ENCODE measurements at regions not wholly inside any gene's neighbourhood (a gene's known extent, or its start where the extent isn't known, plus 50 kb on each side); places are given as distances from the start of the nearest gene placed in this dataset.

- Histone ChIP-seq H3K4ac (ENCODE audit: low read depth in 1 of 2, low read length in 2 of 2) (no peak overlapping the region), H2AK5ac (ENCODE audit: low read length, severe bottlenecking) (no peak overlapping the region), H3K27ac (ENCODE audit: low read length, poor library complexity, severe bottlenecking) (no peak overlapping the region), H3K4me3 (ENCODE audit: insufficient read depth in 1 of 2, low read depth in 1 of 2, low read length in 2 of 2) (no peak overlapping the region), H3K9me3 (ENCODE audit: control insufficient read depth, low read length) (no peaks in the 10 kb centered on the region), H3K4me2 (ENCODE audit: low read length, poor library complexity, severe bottlenecking) (no peak overlapping the region), H3K4me1 (ENCODE audit: control insufficient read depth, insufficient read depth, low read depth, low read length) (no peaks in the 10 kb centered on the region), H2BK120ac (ENCODE audit: low read depth, low read length) (no peak overlapping the region), H2BK12ac (ENCODE audit: low read length in 2 of 2) (no peak overlapping the region), H3K36me3 (ENCODE audit: control insufficient read depth in 1 of 2, insufficient read depth in 2 of 2, low read depth in 1 of 2, low read length in 2 of 2) (no peaks in the 10 kb centered on the region), H2BK15ac (ENCODE audit: low read depth, poor library complexity, severe bottlenecking) (no peak overlapping the region), H3K23ac (ENCODE audit: low read length in 2 of 2) (no peak overlapping the region), H3K9ac (ENCODE audit: low read length) (no peak overlapping the region), H2BK5ac (ENCODE audit: low read depth, low read length, poor library complexity, severe bottlenecking) (no peak overlapping the region), H4K91ac (ENCODE audit: low read length) (no peak overlapping the region), H3K79me1 (replicated peaks; ENCODE audit: low read length, poor library complexity, severe bottlenecking) (no peaks in the 10 kb centered on the region), H2AFZ (ENCODE audit: low read depth, low read length) (no peak overlapping the region), H3K18ac (ENCODE audit: low read depth in 1 of 2, low read length in 2 of 2) (no peak overlapping the region), H4K8ac (ENCODE audit: low read length) (no peak overlapping the region), H3K14ac (ENCODE audit: low read length in 2 of 2) (no peak overlapping the region), H3K27me3 (ENCODE audit: control insufficient read depth in 1 of 2, insufficient read depth in 1 of 2, low read length in 2 of 2) (peaks cover 0 to 4% of the 10 kb centered on the region in 2 experiments)
- 56% methylated on average over 2 of the region's 2 CpGs for WGBS
- DNase-seq, result no peak
Observed at GRCh38 chr14:34181338-34181737, 230.5 kb upstream of the EGLN3 start.

- Histone ChIP-seq H2BK15ac (ENCODE audit: low read depth, poor library complexity, severe bottlenecking) (no peak overlapping the region), H3K14ac (ENCODE audit: low read length in 2 of 2) (no peak overlapping the region), H4K91ac (ENCODE audit: low read length) (no peak overlapping the region), H3K9ac (ENCODE audit: low read length) (no peak overlapping the region), H3K23ac (ENCODE audit: low read length in 2 of 2) (no peak overlapping the region), H2BK12ac (ENCODE audit: low read length in 2 of 2) (no peak overlapping the region), H2AFZ (ENCODE audit: low read depth, low read length) (no peak overlapping the region), H3K18ac (ENCODE audit: low read depth in 1 of 2, low read length in 2 of 2) (no peak overlapping the region), H2BK120ac (ENCODE audit: low read depth, low read length) (no peak overlapping the region), H3K27ac (ENCODE audit: low read length, poor library complexity, severe bottlenecking) (no peak overlapping the region), H3K9me3 (ENCODE audit: control insufficient read depth, low read length) (no peaks in the 10 kb centered on the region), H2AK5ac (ENCODE audit: low read length, severe bottlenecking) (no peak overlapping the region), H3K27me3 (ENCODE audit: control insufficient read depth in 1 of 2, insufficient read depth in 1 of 2, low read length in 2 of 2) (peaks cover 0 to 4% of the 10 kb centered on the region in 2 experiments), H3K4me3 (ENCODE audit: insufficient read depth in 1 of 2, low read depth in 1 of 2, low read length in 2 of 2) (no peak overlapping the region), H3K4me2 (ENCODE audit: low read length, poor library complexity, severe bottlenecking) (no peak overlapping the region), H3K4me1 (ENCODE audit: control insufficient read depth, insufficient read depth, low read depth, low read length) (no peaks in the 10 kb centered on the region), H3K4ac (ENCODE audit: low read depth in 1 of 2, low read length in 2 of 2) (no peak overlapping the region), H2BK5ac (ENCODE audit: low read depth, low read length, poor library complexity, severe bottlenecking) (no peak overlapping the region), H4K8ac (ENCODE audit: low read length) (no peak overlapping the region), H3K36me3 (ENCODE audit: control insufficient read depth in 1 of 2, insufficient read depth in 2 of 2, low read depth in 1 of 2, low read length in 2 of 2) (no peaks in the 10 kb centered on the region), H3K79me1 (replicated peaks; ENCODE audit: low read length, poor library complexity, severe bottlenecking) (no peaks in the 10 kb centered on the region)
- 69% methylated on average over 2 of the region's 2 CpGs for WGBS
- no peak for DNase-seq
Observed at GRCh38 chr14:34180869-34181268, 230.0 kb upstream of the EGLN3 start.

DNA sequence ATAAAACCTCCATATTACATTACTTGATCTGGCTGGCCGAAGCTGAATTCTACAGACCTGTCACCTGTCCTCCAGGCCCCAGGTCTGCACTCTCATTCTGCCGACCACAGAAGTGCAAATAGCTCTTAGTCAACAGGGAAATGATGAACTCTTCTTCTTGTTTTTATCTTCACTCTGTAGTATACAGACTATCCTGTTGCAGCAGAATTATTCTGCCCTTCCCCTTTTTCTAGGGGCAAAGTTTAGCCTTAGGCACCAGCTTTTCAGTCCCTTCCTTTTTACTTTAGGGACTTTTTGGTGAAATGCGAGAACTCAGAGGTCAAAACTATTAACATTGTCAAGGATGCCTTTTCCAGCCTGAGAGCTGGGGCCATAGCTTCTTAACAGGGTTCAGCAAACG lies 229.6 kb upstream of the EGLN3 start:
- Histone ChIP-seq H3K36me3 (ENCODE audit: control insufficient read depth in 1 of 2, insufficient read depth in 2 of 2, low read depth in 1 of 2, low read length in 2 of 2) (no peaks in the 10 kb centered on the region), H3K9me3 (ENCODE audit: control insufficient read depth, low read length) (no peaks in the 10 kb centered on the region), H3K18ac (ENCODE audit: low read depth in 1 of 2, low read length in 2 of 2) (no peak overlapping the region), H2BK12ac (ENCODE audit: low read length in 2 of 2) (no peak overlapping the region), H3K23ac (ENCODE audit: low read length in 2 of 2) (no peak overlapping the region), H3K14ac (ENCODE audit: low read length in 2 of 2) (no peak overlapping the region), H3K4me1 (ENCODE audit: control insufficient read depth, insufficient read depth, low read depth, low read length) (no peaks in the 10 kb centered on the region), H3K4me2 (ENCODE audit: low read length, poor library complexity, severe bottlenecking) (no peak overlapping the region), H3K9ac (ENCODE audit: low read length) (no peak overlapping the region), H3K4me3 (ENCODE audit: insufficient read depth in 1 of 2, low read depth in 1 of 2, low read length in 2 of 2) (no peak overlapping the region), H3K27me3 (ENCODE audit: control insufficient read depth in 1 of 2, insufficient read depth in 1 of 2, low read length in 2 of 2) (peaks cover 0 to 4% of the 10 kb centered on the region in 2 experiments), H4K91ac (ENCODE audit: low read length) (no peak overlapping the region), H3K4ac (ENCODE audit: low read depth in 1 of 2, low read length in 2 of 2) (no peak overlapping the region), H2BK120ac (ENCODE audit: low read depth, low read length) (no peak overlapping the region), H2AFZ (ENCODE audit: low read depth, low read length) (no peak overlapping the region), H2AK5ac (ENCODE audit: low read length, severe bottlenecking) (no peak overlapping the region), H3K79me1 (replicated peaks; ENCODE audit: low read length, poor library complexity, severe bottlenecking) (no peaks in the 10 kb centered on the region), H2BK15ac (ENCODE audit: low read depth, poor library complexity, severe bottlenecking) (no peak overlapping the region), H4K8ac (ENCODE audit: low read length) (no peak overlapping the region), H3K27ac (ENCODE audit: low read length, poor library complexity, severe bottlenecking) (no peak overlapping the region), H2BK5ac (ENCODE audit: low read depth, low read length, poor library complexity, severe bottlenecking) (no peak overlapping the region)
- DNase-seq, result no peak
- 66% methylated on average over 4 of the region's 4 CpGs for WGBS

- Histone ChIP-seq H2BK5ac (ENCODE audit: low read depth, low read length, poor library complexity, severe bottlenecking) (no peak overlapping the region), H3K4me2 (ENCODE audit: low read length, poor library complexity, severe bottlenecking) (no peak overlapping the region), H2AFZ (ENCODE audit: low read depth, low read length) (no peak overlapping the region), H3K4me1 (ENCODE audit: control insufficient read depth, insufficient read depth, low read depth, low read length) (no peaks in the 10 kb centered on the region), H3K79me1 (replicated peaks; ENCODE audit: low read length, poor library complexity, severe bottlenecking) (no peaks in the 10 kb centered on the region), H3K27ac (ENCODE audit: low read length, poor library complexity, severe bottlenecking) (no peak overlapping the region), H3K4me3 (ENCODE audit: insufficient read depth in 1 of 2, low read depth in 1 of 2, low read length in 2 of 2) (no peak overlapping the region), H2BK12ac (ENCODE audit: low read length in 2 of 2) (no peak overlapping the region), H3K27me3 (ENCODE audit: control insufficient read depth in 1 of 2, insufficient read depth in 1 of 2, low read length in 2 of 2) (peaks cover 0 to 4% of the 10 kb centered on the region in 2 experiments), H2BK15ac (ENCODE audit: low read depth, poor library complexity, severe bottlenecking) (no peak overlapping the region), H3K23ac (ENCODE audit: low read length in 2 of 2) (no peak overlapping the region), H3K36me3 (ENCODE audit: control insufficient read depth in 1 of 2, insufficient read depth in 2 of 2, low read depth in 1 of 2, low read length in 2 of 2) (no peaks in the 10 kb centered on the region), H2BK120ac (ENCODE audit: low read depth, low read length) (no peak overlapping the region), H3K9me3 (ENCODE audit: control insufficient read depth, low read length) (no peaks in the 10 kb centered on the region), H3K14ac (ENCODE audit: low read length in 2 of 2) (no peak overlapping the region), H3K4ac (ENCODE audit: low read depth in 1 of 2, low read length in 2 of 2) (no peak overlapping the region), H2AK5ac (ENCODE audit: low read length, severe bottlenecking) (no peak overlapping the region), H3K18ac (ENCODE audit: low read depth in 1 of 2, low read length in 2 of 2) (no peak overlapping the region), H4K91ac (ENCODE audit: low read length) (no peak overlapping the region), H4K8ac (ENCODE audit: low read length) (no peak overlapping the region), H3K9ac (ENCODE audit: low read length) (no peak overlapping the region)
- WGBS, result 94% methylated on average over 1 of the region's 1 CpG
- no peak for DNase-seq
Observed at GRCh38 chr14:34179727-34180126, 228.9 kb upstream of the EGLN3 start.

Measured in mesenchymal stem cell (in vitro differentiated cells and primary cell).